Osteocyte (in vitro differentiated cells): ENCODE measurements at regions not wholly inside any gene's neighbourhood (a gene's known extent, or its start where the extent isn't known, plus 50 kb on each side); places are given as distances from the start of the nearest gene placed in this dataset.
"Not testable (repeated sequence)": the region's sequence is repeated elsewhere in the genome, so short reads cannot be mapped to it uniquely, and the experiment has no call there.

Experiments used
- DNase-seq: peaks from one replicate; pipeline ENCODE4 v3.0.0; 2021; ENCODE audit warnings: mixed read lengths; ENCODE audit not compliant: unreplicated experiment; ENCODE audit errors: extremely low spot score
- H3K27ac Mint-ChIP-seq: one replicate; pipeline ENCODE4 v1.8.0; 2021; ENCODE audit warnings: mild to moderate bottlenecking, mixed read lengths; ENCODE audit not compliant: unreplicated experiment
- H3K27me3 Mint-ChIP-seq: one replicate; pipeline ENCODE4 v1.8.0; 2021; ENCODE audit warnings: mixed read lengths; ENCODE audit not compliant: unreplicated experiment
- H3K36me3 Mint-ChIP-seq: one replicate; pipeline ENCODE4 v1.8.0; 2021; ENCODE audit warnings: mixed read lengths; ENCODE audit not compliant: unreplicated experiment
- H3K4me1 Mint-ChIP-seq: one replicate; pipeline ENCODE4 v1.8.0; 2021; ENCODE audit warnings: mixed read lengths; ENCODE audit not compliant: unreplicated experiment
- H3K4me3 Mint-ChIP-seq: one replicate; pipeline ENCODE4 v1.8.0; 2021; ENCODE audit warnings: mild to moderate bottlenecking, moderate library complexity, mixed read lengths; ENCODE audit not compliant: unreplicated experiment
- H3K9me3 Mint-ChIP-seq: one replicate; pipeline ENCODE4 v1.8.0; 2021; ENCODE audit warnings: mixed read lengths; ENCODE audit not compliant: unreplicated experiment
- CTCF ChIP-seq: fragments of 200-600 bp; sonication (generic); IDR thresholded peaks from 2 replicates; pipeline ENCODE4 v1.5.0; 2021; ENCODE audit warnings: antibody characterized with exemption, mild to moderate bottlenecking, moderate library complexity

- Mint-ChIP-seq H3K4me3 (no peak overlapping the region), H3K4me1 (no peaks in the 10 kb centered on the region), H3K27me3 (no peaks in the 10 kb centered on the region), H3K9me3 (peaks cover 34% of the 10 kb centered on the region), H3K27ac (no peak overlapping the region), H3K36me3 (no peaks in the 10 kb centered on the region)
- DNase-seq = no peak
- TF ChIP-seq CTCF = no peak
Measured at GRCh38 chrX:144601010-144601409, 646.3 kb upstream of the SPANXN1 start.

- no peak overlapping the region for H3K4me3 Mint-ChIP-seq
- H3K4me1 Mint-ChIP-seq = no peaks in the 10 kb centered on the region
- H3K9me3 Mint-ChIP-seq = peaks cover 33% of the 10 kb centered on the region
- no peak for TF ChIP-seq CTCF
- no peaks in the 10 kb centered on the region for H3K27me3 Mint-ChIP-seq
- no peaks in the 10 kb centered on the region for H3K36me3 Mint-ChIP-seq
- no peak for DNase-seq
- no peak overlapping the region for H3K27ac Mint-ChIP-seq
Measured at GRCh38 chrX:144612076-144612475, 635.2 kb upstream of the SPANXN1 start.

- H3K36me3 Mint-ChIP-seq = no peaks in the 10 kb centered on the region
- no peak overlapping the region for H3K4me3 Mint-ChIP-seq
- no peaks in the 10 kb centered on the region for H3K27me3 Mint-ChIP-seq
- peaks cover 43% of the 10 kb centered on the region for H3K9me3 Mint-ChIP-seq
- TF ChIP-seq CTCF = no peak
- DNase-seq = no peak
- H3K4me1 Mint-ChIP-seq = no peaks in the 10 kb centered on the region
- H3K27ac Mint-ChIP-seq = no peak overlapping the region
Measured at GRCh38 chrX:144616317-144616716, 631.0 kb upstream of the SPANXN1 start.

- no peaks in the 10 kb centered on the region for H3K4me1 Mint-ChIP-seq
- H3K27ac Mint-ChIP-seq = no peak overlapping the region
- no peak for DNase-seq
- peaks cover 53% of the 10 kb centered on the region for H3K9me3 Mint-ChIP-seq
- H3K36me3 Mint-ChIP-seq = no peaks in the 10 kb centered on the region
- TF ChIP-seq CTCF = no peak
- H3K27me3 Mint-ChIP-seq = no peaks in the 10 kb centered on the region
- no peak overlapping the region for H3K4me3 Mint-ChIP-seq
Measured at GRCh38 chrX:144627947-144628346, 619.4 kb upstream of the SPANXN1 start.

- not testable (repeated sequence) for H3K4me3 Mint-ChIP-seq, H3K36me3 Mint-ChIP-seq, H3K4me1 Mint-ChIP-seq, DNase-seq, H3K27ac Mint-ChIP-seq, H3K27me3 Mint-ChIP-seq
- H3K9me3 Mint-ChIP-seq = peaks cover 41% of the 10 kb centered on the region
Measured at GRCh38 chrX:144634451-144634850, 612.9 kb upstream of the SPANXN1 start.

GRCh38 chrX:144637731-144638130 is 609.6 kb upstream of the SPANXN1 start:
- Mint-ChIP-seq H3K27ac (no peak overlapping the region), H3K9me3 (peaks cover 29% of the 10 kb centered on the region), H3K36me3 (no peaks in the 10 kb centered on the region), H3K4me3 (no peak overlapping the region), H3K27me3 (no peaks in the 10 kb centered on the region), H3K4me1 (no peaks in the 10 kb centered on the region)
- no peak for TF ChIP-seq CTCF
- no peak for DNase-seq
